Activated T-cell treated with anti-CD3 and anti-CD28 coated beads, Interleukin-2, amount 50 U/mL, for 24 hours (primary cell): ENCODE measurements at regions not wholly inside any gene's neighbourhood (a gene's known extent, or its start where the extent isn't known, plus 50 kb on each side); places are given as distances from the start of the nearest gene placed in this dataset.

Experiments used
- DNase-seq: peaks from one replicate; pipeline ENCODE4 v3.0.0-alpha.2; 2020
- H3K27ac Mint-ChIP-seq: 2 replicates; pipeline ENCODE4 v1.8.0; 2020; ENCODE audit warnings: mild to moderate bottlenecking, mixed read lengths
- H3K27me3 Mint-ChIP-seq: 2 replicates; pipeline ENCODE4 v1.8.0; 2020; ENCODE audit warnings: mixed read lengths
- H3K36me3 Mint-ChIP-seq: 2 replicates; pipeline ENCODE4 v1.8.0; 2020; ENCODE audit warnings: low read depth, mixed read lengths
- H3K4me1 Mint-ChIP-seq: 2 replicates; pipeline ENCODE4 v1.8.0; 2020; ENCODE audit warnings: low read depth, mixed read lengths
- H3K4me3 Mint-ChIP-seq: 2 replicates; pipeline ENCODE4 v1.8.0; 2020; ENCODE audit warnings: mild to moderate bottlenecking, moderate library complexity, mixed read lengths
- H3K9me3 Mint-ChIP-seq: 2 replicates; pipeline ENCODE4 v1.8.0; 2020; ENCODE audit warnings: mixed read lengths

- H3K9me3 Mint-ChIP-seq = no peaks in the 10 kb centered on the region
- no peak overlapping the region for H3K27ac Mint-ChIP-seq
- DNase-seq = no peak
- no peaks in the 10 kb centered on the region for H3K36me3 Mint-ChIP-seq
- no peak overlapping the region for H3K4me3 Mint-ChIP-seq
- H3K27me3 Mint-ChIP-seq = peaks cover 36% of the 10 kb centered on the region
- no peaks in the 10 kb centered on the region for H3K4me1 Mint-ChIP-seq
Observed at GRCh38 chr9:86599561-86599960, 245.4 kb upstream of the TUT7 start.

DNA sequence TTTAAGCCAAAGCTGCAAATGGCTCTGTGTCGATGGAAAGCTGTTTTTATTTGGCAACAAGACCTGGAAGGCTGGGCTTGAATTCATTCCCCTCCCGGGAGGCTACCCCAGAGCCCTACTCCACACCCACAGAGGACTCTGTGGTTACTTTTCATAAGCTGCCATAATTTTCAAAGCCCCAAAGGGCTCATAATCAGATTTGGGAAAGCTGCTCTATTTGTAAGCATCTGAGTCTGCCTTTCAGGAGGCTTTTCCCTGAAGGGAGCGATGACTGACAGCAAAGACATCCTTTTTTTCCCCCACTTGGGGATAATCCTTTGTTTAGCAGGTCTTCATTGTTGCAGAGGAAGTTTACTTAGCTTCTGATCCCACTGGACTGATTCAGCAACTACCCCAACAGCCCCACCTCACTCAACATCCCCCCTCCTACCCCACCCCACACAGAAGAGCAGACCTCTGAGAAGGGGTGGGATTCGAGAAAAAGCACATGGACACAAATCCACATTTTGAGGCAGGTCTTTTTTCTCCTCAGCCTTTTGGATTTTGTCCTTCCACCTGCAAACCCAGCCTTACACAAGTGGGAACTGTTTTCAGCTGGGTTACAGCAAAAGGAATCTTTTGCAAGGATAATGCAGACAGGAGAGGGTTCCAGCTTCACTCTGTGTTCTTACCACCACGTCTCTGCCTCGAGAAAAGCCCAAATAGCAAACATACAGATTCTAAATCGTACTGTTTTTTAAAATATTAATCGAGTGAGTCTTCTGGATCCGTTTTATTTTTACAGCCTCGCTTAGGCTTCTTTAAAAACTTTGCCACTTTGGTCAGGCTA, 244.4 kb upstream of the TUT7 start:
- H3K27me3 Mint-ChIP-seq = peaks cover 36% of the 10 kb centered on the region
- H3K9me3 Mint-ChIP-seq = no peaks in the 10 kb centered on the region
- no peak overlapping the region for H3K27ac Mint-ChIP-seq
- no peaks in the 10 kb centered on the region for H3K36me3 Mint-ChIP-seq
- no peak overlapping the region for H3K4me3 Mint-ChIP-seq
- no peaks in the 10 kb centered on the region for H3K4me1 Mint-ChIP-seq
- DNase-seq = no peak

- Mint-ChIP-seq H3K36me3 (no peaks in the 10 kb centered on the region), H3K27me3 (peaks cover 16% of the 10 kb centered on the region), H3K9me3 (no peaks in the 10 kb centered on the region), H3K4me3 (no peak overlapping the region), H3K27ac (no peak overlapping the region), H3K4me1 (no peaks in the 10 kb centered on the region)
- no peak for DNase-seq
Observed at GRCh38 chr9:86594724-86595123, 240.5 kb upstream of the TUT7 start.

DNA sequence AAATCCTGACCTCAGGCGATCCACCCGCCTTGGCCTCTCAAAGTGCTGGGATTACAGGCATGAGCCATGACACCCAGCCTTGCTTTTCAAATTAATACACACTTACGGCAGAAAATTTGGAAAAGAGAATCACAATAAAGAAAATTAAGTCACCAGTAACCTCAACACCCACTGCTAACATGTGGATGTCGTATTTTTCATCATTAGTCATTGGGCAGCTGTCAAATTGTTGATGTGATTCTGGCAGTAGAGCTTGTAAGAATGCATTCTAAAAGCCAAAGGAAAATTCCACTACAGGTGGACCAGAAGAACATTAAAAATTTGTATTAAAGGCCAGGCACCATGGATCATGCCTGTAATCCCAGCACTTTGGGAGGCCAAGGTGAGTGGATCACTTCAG, 237.3 kb upstream of the TUT7 start:
- no peaks in the 10 kb centered on the region for H3K36me3 Mint-ChIP-seq
- no peak for DNase-seq

GRCh38 chr9:86589730-86590129, 235.5 kb upstream of the TUT7 start:
- Mint-ChIP-seq H3K27ac (no peak overlapping the region), H3K9me3 (no peaks in the 10 kb centered on the region), H3K27me3 (peaks cover 3% of the 10 kb centered on the region)

More for the DNA sequence above, 237.3 kb upstream of the TUT7 start:
- Mint-ChIP-seq H3K9me3 (no peaks in the 10 kb centered on the region), H3K4me1 (no peaks in the 10 kb centered on the region), H3K27me3 (peaks cover 9% of the 10 kb centered on the region), H3K4me3 (no peak overlapping the region), H3K27ac (no peak overlapping the region)

DNA sequence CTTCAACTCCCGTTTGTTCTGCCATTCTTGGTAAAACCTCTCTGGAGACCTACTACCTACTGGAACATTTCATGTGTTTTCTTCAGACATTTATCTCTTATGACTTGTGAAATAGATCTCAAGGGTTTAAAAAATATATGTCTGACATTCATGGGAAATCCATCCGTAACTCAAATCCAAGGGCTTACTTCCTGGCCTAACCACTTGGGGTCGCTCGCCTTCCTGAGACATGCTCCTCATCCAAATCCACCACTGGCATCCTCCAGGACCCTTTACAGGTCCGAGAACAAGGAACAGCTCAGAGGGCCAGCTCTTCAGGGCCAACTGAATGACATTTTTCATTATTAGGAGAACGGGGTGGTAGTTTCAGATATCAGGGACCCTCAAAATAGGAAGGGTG, 235.1 kb upstream of the TUT7 start:
- H3K27ac Mint-ChIP-seq = no peak overlapping the region
- no peaks in the 10 kb centered on the region for H3K9me3 Mint-ChIP-seq
- no peaks in the 10 kb centered on the region for H3K4me1 Mint-ChIP-seq
- no peak for DNase-seq
- H3K27me3 Mint-ChIP-seq = peaks cover 2% of the 10 kb centered on the region
- no peaks in the 10 kb centered on the region for H3K36me3 Mint-ChIP-seq
- no peak overlapping the region for H3K4me3 Mint-ChIP-seq

More at GRCh38 chr9:86589730-86590129, 235.5 kb upstream of the TUT7 start:
- no peaks in the 10 kb centered on the region for H3K4me1 Mint-ChIP-seq
- H3K4me3 Mint-ChIP-seq = no peak overlapping the region
- no peak for DNase-seq
- no peaks in the 10 kb centered on the region for H3K36me3 Mint-ChIP-seq

GRCh38 chr9:86586144-86586494, 231.9 kb upstream of the TUT7 start:
- no peaks in the 10 kb centered on the region for H3K9me3 Mint-ChIP-seq
- no peak overlapping the region for H3K27ac Mint-ChIP-seq
- H3K4me3 Mint-ChIP-seq = no peak overlapping the region
- H3K4me1 Mint-ChIP-seq = no peaks in the 10 kb centered on the region
- no peak for DNase-seq
- no peaks in the 10 kb centered on the region for H3K36me3 Mint-ChIP-seq
- H3K27me3 Mint-ChIP-seq = peaks cover 12% of the 10 kb centered on the region

GRCh38 chr9:86585422-86586143, 231.4 kb upstream of the TUT7 start:
- no peak for DNase-seq
- no peak overlapping the region for H3K27ac Mint-ChIP-seq
- H3K9me3 Mint-ChIP-seq = no peaks in the 10 kb centered on the region
- H3K4me3 Mint-ChIP-seq = no peak overlapping the region
- no peaks in the 10 kb centered on the region for H3K4me1 Mint-ChIP-seq
- peaks cover 12% of the 10 kb centered on the region for H3K27me3 Mint-ChIP-seq
- no peaks in the 10 kb centered on the region for H3K36me3 Mint-ChIP-seq

- no peak overlapping the region for H3K4me3 Mint-ChIP-seq
- no peak overlapping the region for H3K27ac Mint-ChIP-seq
- no peaks in the 10 kb centered on the region for H3K4me1 Mint-ChIP-seq
- DNase-seq = no peak
- H3K36me3 Mint-ChIP-seq = no peaks in the 10 kb centered on the region
- no peaks in the 10 kb centered on the region for H3K9me3 Mint-ChIP-seq
- peaks cover 10% of the 10 kb centered on the region for H3K27me3 Mint-ChIP-seq
Observed at GRCh38 chr9:86580688-86581087, 226.5 kb upstream of the TUT7 start.

DNA sequence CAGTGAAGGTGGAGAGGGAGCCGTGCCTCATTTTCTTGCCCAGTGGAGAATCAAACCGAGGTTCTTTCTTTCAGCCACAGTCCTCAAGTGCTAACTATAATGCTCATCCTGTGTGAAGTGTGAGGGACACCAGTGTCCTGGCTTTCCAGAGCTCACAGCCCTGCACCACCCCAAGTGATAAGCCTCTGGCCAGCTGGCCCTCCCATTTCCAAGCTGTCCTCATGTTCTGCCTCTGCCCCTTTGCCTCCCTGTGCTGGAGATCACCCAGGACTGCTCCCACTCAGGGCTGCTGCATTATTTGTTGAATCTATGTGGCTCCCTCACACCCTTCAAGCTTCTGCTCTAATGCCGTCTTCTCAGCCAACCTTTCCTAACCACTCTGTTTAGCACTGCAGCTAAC, 224.5 kb upstream of the TUT7 start:
- no peaks in the 10 kb centered on the region for H3K9me3 Mint-ChIP-seq
- peaks cover 8% of the 10 kb centered on the region for H3K27me3 Mint-ChIP-seq
- H3K27ac Mint-ChIP-seq = no peak overlapping the region
- H3K36me3 Mint-ChIP-seq = no peaks in the 10 kb centered on the region
- H3K4me3 Mint-ChIP-seq = no peak overlapping the region
- no peak for DNase-seq
- H3K4me1 Mint-ChIP-seq = no peaks in the 10 kb centered on the region

DNA sequence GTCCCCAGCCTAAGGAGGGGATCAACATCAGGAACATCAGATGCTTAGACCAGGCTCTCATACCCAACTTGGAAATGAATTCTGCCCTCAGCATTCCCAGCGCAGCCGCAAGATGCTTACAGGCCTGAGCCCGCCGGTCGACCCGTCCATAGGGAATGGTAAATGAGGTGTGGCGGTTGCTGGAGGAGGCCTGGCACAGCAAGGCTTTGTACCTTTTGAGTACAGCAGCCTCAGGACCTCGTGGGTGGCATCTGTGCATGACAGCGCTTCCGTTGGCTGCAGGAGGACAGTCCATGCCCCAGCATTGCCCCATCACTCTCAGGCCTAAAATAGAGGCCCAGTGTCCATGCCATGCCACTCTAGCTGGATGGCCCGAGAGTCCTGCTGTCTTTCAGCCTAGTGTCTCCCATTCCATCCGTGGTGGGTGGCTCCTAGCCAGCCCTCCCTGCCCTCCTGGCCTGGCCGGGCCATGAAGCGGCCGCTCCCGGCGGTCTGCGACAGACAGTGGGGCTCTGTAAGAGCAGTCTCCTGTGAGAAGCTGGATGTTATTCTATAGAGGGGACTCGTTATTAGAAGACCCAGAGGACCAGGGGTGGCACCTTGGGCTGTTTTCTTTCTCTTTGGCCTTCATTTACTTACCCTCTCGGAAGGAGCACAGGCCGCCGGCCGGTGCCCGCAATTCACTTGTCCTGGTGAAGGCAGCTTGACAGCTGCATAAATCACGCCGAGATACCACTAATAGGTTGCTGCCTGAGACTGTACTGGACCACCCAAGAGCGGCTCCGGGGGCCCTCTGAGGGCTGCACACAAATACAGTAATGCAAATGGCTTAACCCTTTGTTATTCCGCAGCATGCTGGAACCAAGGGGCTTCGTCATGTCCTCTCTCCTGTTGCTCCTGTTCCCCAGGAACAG, 223.5 kb upstream of the TUT7 start:
- Mint-ChIP-seq H3K4me3 (no peak overlapping the region), H3K9me3 (no peaks in the 10 kb centered on the region), H3K36me3 (no peaks in the 10 kb centered on the region), H3K4me1 (no peaks in the 10 kb centered on the region), H3K27ac (no peak overlapping the region), H3K27me3 (peaks cover 8% of the 10 kb centered on the region)
- no peak for DNase-seq

DNA sequence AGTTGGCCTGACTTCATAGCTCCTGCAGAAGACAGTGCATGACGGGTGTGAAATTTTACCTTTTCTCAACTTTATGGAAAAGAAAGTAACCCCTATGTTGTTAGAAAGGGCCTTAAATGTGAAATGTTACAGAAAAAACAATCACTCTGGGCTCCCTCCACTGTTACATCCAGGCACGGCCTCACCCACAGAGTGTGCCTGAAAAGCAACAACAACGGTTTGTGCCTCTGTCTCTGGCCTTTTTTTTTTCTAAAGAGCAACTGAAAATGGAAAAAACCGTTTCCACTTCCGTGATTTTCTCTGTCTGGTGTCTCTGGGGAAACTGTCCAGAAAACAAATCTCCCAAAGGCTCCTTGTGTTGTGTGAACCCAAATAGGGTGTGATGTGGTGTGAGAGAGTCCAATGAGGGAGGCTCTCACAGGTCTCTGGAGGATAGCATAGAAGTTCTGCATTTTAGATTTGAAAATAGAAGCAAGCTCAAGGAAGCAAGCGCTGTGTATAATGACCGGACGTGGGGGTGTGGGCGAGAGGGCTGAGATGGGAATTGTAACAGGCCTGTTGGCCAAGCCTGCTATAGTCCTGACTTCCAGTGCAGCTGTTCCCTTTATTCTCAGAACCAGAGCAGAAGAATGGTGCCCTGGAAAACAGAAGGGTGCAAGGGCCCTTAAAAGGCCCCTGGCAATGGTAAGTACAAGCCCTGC, 221.8 kb upstream of the TUT7 start:
- H3K27me3 Mint-ChIP-seq = peaks cover 3% of the 10 kb centered on the region
- no peak overlapping the region for H3K4me3 Mint-ChIP-seq
- H3K9me3 Mint-ChIP-seq = no peaks in the 10 kb centered on the region
- no peak overlapping the region for H3K27ac Mint-ChIP-seq
- no peaks in the 10 kb centered on the region for H3K4me1 Mint-ChIP-seq
- DNase-seq = no peak
- H3K36me3 Mint-ChIP-seq = no peaks in the 10 kb centered on the region

DNA sequence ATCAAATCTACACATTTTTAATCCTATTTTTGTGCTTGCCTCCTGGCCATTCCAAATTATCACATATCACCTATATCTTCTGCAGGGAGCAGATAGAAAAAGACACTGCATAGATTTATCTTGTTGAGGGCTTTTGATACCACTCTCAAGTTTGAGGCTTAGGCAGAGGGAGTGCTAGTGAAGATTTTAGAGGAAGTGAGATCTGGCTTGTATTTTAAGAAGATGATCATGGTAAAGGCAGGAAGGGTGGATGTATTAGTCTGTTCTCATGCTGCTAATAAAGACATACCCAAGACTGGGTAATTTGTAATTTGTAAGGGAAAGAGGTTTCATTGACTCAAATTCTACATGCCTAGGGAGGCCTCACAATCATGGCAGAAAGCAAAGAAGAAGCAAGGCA, 220.9 kb upstream of the TUT7 start:
- Mint-ChIP-seq H3K4me3 (no peak overlapping the region), H3K36me3 (no peaks in the 10 kb centered on the region), H3K27me3 (peaks cover 3% of the 10 kb centered on the region), H3K4me1 (no peaks in the 10 kb centered on the region), H3K27ac (no peak overlapping the region), H3K9me3 (no peaks in the 10 kb centered on the region)
- no peak for DNase-seq

DNA sequence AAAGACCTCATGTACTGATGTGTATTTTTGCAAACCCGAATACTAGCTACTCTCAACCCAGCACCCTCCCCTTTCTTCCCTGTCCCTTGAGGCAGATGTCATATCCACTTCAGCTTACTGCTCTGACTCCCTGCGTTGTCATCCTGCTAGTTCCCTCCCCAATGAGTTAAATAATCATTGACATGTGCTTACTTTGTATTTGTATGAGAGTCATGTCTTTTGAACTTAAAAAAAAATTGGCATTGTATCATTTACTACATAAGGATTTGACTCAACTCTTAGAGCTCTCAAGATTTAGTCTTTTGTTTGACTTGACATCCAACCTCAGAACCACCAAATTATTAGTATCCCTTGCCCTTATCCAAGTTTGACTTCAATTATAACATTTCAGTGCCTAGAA, 219.7 kb upstream of the TUT7 start:
- H3K27ac Mint-ChIP-seq = no peak overlapping the region
- H3K4me3 Mint-ChIP-seq = no peak overlapping the region
- H3K36me3 Mint-ChIP-seq = no peaks in the 10 kb centered on the region
- no peaks in the 10 kb centered on the region for H3K4me1 Mint-ChIP-seq
- H3K9me3 Mint-ChIP-seq = no peaks in the 10 kb centered on the region
- peaks cover 3% of the 10 kb centered on the region for H3K27me3 Mint-ChIP-seq
- DNase-seq = no peak
